NOMO-1 treated with DMSO at 0.1 percent for 48 hours (cell line): ENCODE measurements at regions not wholly inside any gene's neighbourhood (a gene's known extent, or its start where the extent isn't known, plus 50 kb on each side); places are given as distances from the start of the nearest gene placed in this dataset.

Experiments
- DNase-seq: peaks from one replicate; lab custom pipeline; 2025; ENCODE audit not compliant: unreplicated experiment; lab: John Stamatoyannopoulos, UW

- no peak for DNase-seq
These were observed 171.7 kb upstream of the PHF14 start for GRCh38 chr7:10802011-10802410.

- DNase-seq: no peak
These were observed 171.1 kb upstream of the PHF14 start for GRCh38 chr7:10802526-10802925.

GRCh38 chr7:10803720-10804119 is 170.0 kb upstream of the PHF14 start:
- no peak for DNase-seq

GRCh38 chr7:10804770-10805169 is 168.9 kb upstream of the PHF14 start:
- DNase-seq: peak; percentile 36

GRCh38 chr7:10815546-10815945 is 158.1 kb upstream of the PHF14 start:
- no peak for DNase-seq

- DNase-seq: no peak
These were observed 152.5 kb upstream of the PHF14 start for GRCh38 chr7:10821156-10821555.

GRCh38 chr7:10824154-10824553 is 149.5 kb upstream of the PHF14 start:
- peak; percentile 16 for DNase-seq

GRCh38 chr7:10838228-10838627 is 135.4 kb upstream of the PHF14 start:
- DNase-seq: no peak

- no peak for DNase-seq
These were observed 128.4 kb upstream of the PHF14 start for GRCh38 chr7:10845225-10845624.

- no peak for DNase-seq
These were observed 118.1 kb upstream of the PHF14 start for GRCh38 chr7:10855583-10855982.

GRCh38 chr7:10860516-10860915 is 113.2 kb upstream of the PHF14 start:
- DNase-seq: no peak

GRCh38 chr7:10863476-10863875 is 110.2 kb upstream of the PHF14 start:
- DNase-seq: no peak

GRCh38 chr7:10874666-10875065 is 99.0 kb upstream of the PHF14 start:
- DNase-seq: no peak

- DNase-seq: no peak
These were observed 98.6 kb upstream of the PHF14 start for GRCh38 chr7:10875080-10875479.

GRCh38 chr7:10888861-10889260 is 84.8 kb upstream of the PHF14 start:
- DNase-seq: peak; percentile 31

- DNase-seq: peak; percentile 70
These were observed 84.3 kb upstream of the PHF14 start for GRCh38 chr7:10889266-10889898.

- DNase-seq: no peak
These were observed 65.1 kb upstream of the PHF14 start for GRCh38 chr7:10908600-10908999.

GRCh38 chr7:10910447-10910846 is 63.2 kb upstream of the PHF14 start:
- no peak for DNase-seq

- DNase-seq: no peak
These were observed 61.6 kb upstream of the PHF14 start for GRCh38 chr7:10912077-10912476.

- peak; percentile 20 for DNase-seq
These were observed 60.2 kb upstream of the PHF14 start for GRCh38 chr7:10913457-10913856.

GRCh38 chr7:10918093-10918590 is 55.5 kb upstream of the PHF14 start:
- DNase-seq: no peak

GRCh38 chr7:10919923-10920322 is 53.7 kb upstream of the PHF14 start:
- DNase-seq: no peak
